Stomach (tissue), 4 donors: ENCODE measurements at regions not wholly inside any gene's neighbourhood (a gene's known extent, or its start where the extent isn't known, plus 50 kb on each side); places are given as distances from the start of the nearest gene placed in this dataset.

ENCODE experiments used
- POLR2A ChIP-seq, 4 donors: fragments of 450-650 bp; IDR thresholded peaks; one replicate each; pipeline ENCODE4 v1.6.1; 2016; ENCODE audit warnings: antibody characterized with exemption in 4 of 4, control low read depth in 2 of 4, mild to moderate bottlenecking in 1 of 4, moderate library complexity in 1 of 4
- TF ChIP-seq, protein P1 (sequence below), 7 experiments: fragments of 450-650 bp in 4 of 7; fragments of 200-600 bp in 3 of 7; sonication (generic) in 3 of 7; IDR thresholded peaks; one replicate each; pipeline ENCODE4 v1.5.1; 2016 to 2019; ENCODE audit warnings: antibody characterized with exemption in 7 of 7, control low read depth in 2 of 7, mild to moderate bottlenecking in 1 of 7

DNA sequence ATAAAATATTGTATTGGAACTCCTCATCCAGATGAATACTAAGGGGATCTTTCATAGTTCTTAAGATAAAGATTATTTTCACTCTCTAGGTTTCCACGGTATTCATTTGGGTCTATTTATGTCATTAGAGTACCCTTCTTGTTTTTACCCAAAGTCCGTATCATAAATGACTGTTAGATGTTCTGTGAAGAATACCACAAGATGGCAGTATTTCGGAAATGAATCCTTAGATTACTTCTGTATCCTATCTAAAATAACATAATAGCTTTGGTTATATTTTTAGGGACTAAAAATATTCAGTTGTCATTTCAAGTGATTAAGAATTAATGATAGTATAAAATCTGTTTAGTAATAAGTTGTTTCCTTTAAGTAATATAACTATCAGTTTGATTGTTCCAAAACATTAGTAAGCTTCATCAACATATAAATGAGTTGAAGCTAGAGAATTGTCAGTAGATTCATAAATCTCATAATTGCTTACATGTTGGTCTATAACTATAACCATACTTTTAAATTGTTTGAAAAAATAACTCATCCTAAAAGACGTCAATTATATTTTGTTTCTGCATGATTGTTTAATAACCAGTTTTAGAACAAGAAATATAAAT is 337.5 kb upstream of the KCND2 start:
- TF ChIP-seq, protein P1, sequence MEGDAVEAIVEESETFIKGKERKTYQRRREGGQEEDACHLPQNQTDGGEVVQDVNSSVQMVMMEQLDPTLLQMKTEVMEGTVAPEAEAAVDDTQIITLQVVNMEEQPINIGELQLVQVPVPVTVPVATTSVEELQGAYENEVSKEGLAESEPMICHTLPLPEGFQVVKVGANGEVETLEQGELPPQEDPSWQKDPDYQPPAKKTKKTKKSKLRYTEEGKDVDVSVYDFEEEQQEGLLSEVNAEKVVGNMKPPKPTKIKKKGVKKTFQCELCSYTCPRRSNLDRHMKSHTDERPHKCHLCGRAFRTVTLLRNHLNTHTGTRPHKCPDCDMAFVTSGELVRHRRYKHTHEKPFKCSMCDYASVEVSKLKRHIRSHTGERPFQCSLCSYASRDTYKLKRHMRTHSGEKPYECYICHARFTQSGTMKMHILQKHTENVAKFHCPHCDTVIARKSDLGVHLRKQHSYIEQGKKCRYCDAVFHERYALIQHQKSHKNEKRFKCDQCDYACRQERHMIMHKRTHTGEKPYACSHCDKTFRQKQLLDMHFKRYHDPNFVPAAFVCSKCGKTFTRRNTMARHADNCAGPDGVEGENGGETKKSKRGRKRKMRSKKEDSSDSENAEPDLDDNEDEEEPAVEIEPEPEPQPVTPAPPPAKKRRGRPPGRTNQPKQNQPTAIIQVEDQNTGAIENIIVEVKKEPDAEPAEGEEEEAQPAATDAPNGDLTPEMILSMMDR (IDR thresholded peaks at IDR 0.05): peak in 2 of 7 experiments; percentile 15 to 20
- no peak for TF ChIP-seq POLR2A (IDR thresholded peaks at IDR 0.05)
